NCI-H1105 (cell line): ENCODE measurements at regions not wholly inside any gene's neighbourhood (a gene's known extent, or its start where the extent isn't known, plus 50 kb on each side); places are given as distances from the start of the nearest gene placed in this dataset.
"Not testable (repeated sequence)": the region's sequence is repeated elsewhere in the genome, so short reads cannot be mapped to it uniquely, and the experiment has no call there.

Experiments used
- DNase-seq: peaks from one replicate; lab custom pipeline; 2025; lab: John Stamatoyannopoulos, UW

DNA sequence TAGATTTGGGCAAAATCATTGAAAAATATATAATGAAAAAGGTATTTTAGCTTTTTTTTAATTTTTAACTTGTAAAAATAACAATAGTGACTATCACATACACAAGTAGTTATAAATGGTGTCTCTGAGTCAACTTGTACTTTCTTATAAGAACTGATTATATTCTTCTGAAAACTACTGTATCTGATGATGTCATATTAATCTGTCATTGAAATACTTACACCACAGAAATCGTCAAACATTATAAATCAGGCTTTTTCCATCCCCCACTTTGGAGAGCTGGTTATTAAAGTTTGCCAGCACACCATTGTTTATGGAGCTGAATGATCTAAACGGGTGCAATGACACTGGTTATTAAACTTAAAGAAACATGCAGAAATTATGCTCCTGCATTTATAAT, 1259.6 kb upstream of the CNTN5 start:
- no peak for DNase-seq

- no peak for DNase-seq
Observed at GRCh38 chr11:97764193-97764592, 1256.6 kb upstream of the CNTN5 start.

DNA sequence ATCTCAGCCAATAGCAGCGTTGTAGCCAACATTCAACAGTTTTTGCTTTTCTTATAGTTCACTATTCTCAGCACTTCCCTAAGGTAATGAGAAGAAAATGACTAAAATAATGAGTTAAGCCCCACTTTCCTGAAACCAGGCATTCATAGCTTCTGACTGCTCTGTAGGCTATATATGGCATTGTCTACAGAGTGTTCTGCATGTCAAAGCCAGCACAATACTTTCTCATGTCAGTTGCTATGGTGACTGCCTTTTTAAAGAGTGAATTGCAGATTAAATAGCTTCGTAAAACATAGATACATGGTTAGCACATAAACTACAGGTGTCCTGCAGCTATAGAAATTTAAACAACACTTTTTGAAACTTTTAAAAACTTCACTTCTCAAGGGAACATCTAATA, 1256.1 kb upstream of the CNTN5 start:
- no peak for DNase-seq

DNA sequence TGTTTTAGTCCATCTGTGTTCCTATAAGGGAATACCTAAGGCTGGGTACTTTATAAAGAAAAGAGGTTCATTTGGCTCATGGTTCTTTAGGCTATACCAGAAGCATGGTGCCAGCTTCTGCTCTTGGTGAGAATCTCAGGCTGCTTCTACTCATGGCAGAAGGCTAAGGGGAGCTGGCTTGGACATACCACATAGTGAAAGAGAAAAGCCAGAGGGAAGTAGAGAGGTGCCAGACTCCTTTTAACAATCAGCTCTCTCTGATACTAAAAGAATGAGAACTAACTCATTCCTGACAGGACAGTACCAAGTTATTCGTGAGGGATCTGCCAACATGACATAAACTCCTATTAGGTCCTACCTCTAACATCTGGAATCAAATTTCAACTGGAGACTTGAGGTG, 1250.2 kb upstream of the CNTN5 start:
- DNase-seq: no peak

GRCh38 chr11:97772705-97773104, 1248.0 kb upstream of the CNTN5 start:
- no peak for DNase-seq

- not testable (repeated sequence) for DNase-seq
Observed at GRCh38 chr11:97784388-97784787, 1236.4 kb upstream of the CNTN5 start.

GRCh38 chr11:97786961-97787360, 1233.8 kb upstream of the CNTN5 start:
- peak; percentile 4 for DNase-seq

GRCh38 chr11:97794876-97795275, 1225.9 kb upstream of the CNTN5 start:
- no peak for DNase-seq

DNA sequence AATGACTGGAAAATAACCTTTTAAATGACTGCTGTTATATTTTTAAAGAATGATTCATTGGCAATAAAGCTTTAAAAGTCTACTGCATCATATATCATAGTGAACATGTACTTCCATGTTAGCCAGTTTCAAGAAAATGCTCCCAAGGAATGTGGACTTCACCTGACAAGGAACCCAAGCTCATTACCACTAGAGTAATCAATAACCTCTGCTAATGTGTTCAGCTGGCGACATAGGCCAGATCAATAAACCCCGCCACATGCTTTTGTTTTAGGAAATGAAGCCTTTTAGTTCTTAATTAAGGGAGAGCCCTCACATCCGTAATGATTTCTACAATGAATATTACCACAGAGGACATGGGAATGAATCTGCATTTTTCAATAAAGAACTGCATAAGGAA, 1219.9 kb upstream of the CNTN5 start:
- DNase-seq: no peak

GRCh38 chr11:97814325-97814959, 1206.3 kb upstream of the CNTN5 start:
- DNase-seq: no peak

- DNase-seq: no peak
Observed at GRCh38 chr11:97815667-97816066, 1205.1 kb upstream of the CNTN5 start.

DNA sequence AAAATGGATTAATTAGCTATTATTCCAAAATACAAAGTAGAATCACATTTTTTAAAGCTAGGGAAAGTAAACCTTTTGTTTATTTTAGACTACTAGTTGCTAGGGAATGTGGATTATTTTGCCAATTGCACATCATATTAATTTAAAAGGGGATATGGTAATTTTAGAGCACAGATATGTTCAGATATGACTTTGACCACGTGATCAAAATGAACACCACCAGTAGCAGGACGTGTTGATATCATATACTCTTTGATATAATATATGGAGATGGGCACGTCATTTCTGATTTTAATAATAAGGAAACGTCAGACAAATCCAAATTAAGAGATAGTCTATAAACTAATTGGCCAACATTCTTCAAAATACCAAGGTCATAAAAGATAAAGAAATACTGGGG, 1188.3 kb upstream of the CNTN5 start:
- no peak for DNase-seq

- DNase-seq: no peak
Observed at GRCh38 chr11:97833412-97833811, 1187.3 kb upstream of the CNTN5 start.

DNA sequence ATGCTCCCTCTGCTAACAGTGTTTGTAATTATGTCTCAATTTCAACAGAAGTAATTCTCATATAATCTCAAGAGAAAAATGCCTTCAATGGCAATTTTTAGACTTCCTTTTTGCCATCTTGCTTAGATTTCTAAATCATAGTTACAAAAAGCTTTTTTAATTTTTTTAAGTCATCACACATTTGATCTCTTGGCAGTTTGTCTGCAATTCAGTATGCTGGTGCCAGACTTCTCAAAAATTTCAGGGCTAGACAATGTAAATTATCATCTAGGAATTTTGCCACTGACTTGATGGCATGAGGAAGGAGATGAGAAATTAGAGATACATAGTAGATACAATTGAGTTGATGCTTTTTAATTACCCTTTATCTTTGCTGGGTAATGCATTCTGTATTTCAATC, 1176.7 kb upstream of the CNTN5 start:
- DNase-seq: no peak

DNA sequence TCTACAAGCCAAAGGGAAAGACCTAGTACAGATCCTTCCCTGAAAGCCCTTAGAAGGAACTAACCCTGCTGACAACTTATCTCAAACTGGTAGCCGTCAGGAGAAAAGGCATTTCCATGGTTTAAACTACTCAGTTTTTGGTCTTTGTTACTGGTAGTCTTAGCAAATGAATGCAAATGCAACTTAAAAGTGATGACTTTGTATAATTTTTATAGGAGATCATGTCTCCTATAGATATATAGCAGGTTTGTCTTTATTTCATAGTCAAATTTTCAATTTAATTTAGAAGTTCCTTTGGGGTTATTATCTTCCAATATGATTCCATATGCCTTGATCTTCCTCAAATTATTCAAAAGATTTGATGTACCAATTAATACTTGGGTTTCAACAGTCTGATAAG, 1173.0 kb upstream of the CNTN5 start:
- no peak for DNase-seq

- DNase-seq: no peak
Observed at GRCh38 chr11:97850701-97851100, 1170.0 kb upstream of the CNTN5 start.

GRCh38 chr11:97854357-97854756, 1166.4 kb upstream of the CNTN5 start:
- no peak for DNase-seq

GRCh38 chr11:97854877-97855276, 1165.9 kb upstream of the CNTN5 start:
- no peak for DNase-seq

GRCh38 chr11:97856666-97857065, 1164.1 kb upstream of the CNTN5 start:
- peak; percentile 87 for DNase-seq

DNA sequence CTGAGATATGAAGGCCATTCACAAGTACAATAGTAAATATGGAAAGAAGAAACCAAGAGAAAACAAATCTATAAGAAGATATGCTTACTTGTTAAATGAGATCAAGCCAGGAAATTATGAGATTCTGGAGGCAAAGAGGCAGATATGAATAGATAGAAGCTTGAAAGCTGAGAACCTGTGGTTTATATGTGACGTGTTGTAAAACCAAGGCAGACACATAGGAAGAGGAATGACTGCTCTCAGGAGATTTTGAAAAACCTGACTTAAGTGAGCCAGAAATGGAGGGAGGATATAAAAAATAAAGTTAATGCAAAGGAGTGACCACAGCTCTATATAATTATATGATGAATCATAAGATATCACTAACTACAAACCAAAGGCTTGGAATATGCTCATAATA, 1160.5 kb upstream of the CNTN5 start:
- DNase-seq: no peak

DNA sequence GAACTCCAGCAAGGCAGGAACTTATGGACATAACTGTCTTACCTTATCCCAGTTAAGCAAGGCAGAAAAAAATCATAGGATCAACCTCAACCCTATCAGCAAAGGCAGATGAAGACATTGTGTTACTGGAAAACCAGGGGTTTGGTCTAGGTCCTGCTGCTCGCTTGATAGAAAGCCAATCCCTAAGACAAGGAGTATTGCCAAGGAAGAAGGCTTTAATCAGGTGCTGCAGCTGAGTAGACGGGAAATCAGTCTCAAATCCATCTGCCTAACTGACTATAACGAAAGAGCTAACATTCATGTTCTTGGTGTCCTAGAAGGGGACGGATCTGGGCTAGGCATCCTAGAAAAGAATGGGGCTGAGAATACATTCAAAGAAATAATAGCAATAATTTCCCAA, 1158.7 kb upstream of the CNTN5 start:
- DNase-seq: no peak

DNA sequence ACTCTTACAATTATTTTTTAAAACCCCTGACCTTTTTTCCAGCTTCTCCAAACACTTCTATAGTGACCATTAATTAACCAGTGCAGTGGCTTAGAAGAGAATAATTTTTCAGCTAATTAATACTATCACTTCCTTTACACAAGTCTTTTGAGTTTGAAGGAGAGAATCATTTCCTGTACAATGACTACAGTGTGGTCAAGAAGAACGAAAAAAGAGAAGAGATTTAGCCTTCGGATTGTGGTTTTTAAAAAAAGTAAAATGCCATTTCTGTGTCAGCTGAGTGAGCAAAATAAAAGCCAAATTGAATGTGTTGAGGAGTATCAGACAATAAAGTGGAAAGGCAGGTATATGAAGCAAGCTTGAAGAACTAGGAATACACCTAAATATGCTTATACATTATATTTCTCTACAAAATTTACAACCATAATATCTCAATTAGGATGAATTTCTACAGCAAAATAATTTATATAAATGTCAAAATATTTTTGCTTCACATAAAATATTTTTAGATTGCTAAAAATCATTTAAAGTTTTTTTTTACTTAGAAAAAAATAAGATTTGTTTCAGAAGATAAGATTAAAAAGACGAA, 1155.2 kb upstream of the CNTN5 start:
- no peak for DNase-seq

DNA sequence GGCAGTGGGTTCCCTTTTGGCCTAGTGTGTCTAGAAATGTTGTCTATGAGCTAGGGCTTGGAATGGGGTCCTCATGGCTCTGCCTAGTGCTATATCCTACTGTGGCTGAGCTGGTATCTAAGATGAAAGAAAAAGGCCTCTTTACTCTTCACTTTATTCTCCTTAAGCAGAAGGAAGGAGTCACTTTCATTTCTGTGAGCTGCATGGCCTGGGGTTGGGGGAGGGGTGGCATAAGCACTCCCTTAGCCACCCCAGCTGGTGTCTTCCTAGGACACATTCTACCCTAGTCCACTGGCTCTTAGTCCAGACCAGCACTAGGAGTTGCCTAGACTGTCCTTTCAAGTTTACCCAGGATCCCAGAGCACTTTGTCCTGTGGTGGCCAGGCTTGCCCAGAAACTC, 1148.9 kb upstream of the CNTN5 start:
- no peak for DNase-seq

DNA sequence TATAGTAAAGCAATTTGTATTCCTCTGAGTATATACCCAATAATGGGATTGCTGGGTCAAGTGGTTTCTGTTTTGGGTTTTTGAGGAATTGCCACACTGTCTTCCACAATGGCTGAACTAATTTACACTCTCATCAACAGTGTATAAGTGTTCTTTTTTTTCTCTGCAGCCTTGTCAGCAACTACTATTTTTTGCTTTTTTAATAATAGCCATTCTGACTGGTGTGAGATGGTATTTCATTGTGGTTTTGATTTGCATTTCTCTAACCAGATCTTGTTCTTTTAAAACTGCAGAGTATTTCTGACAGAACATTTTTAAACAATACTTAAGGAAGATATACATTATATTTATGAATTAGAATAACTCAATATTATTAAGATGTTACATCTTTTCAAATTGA, 1140.5 kb upstream of the CNTN5 start:
- DNase-seq: no peak
